ENCODE measurements at regions not wholly inside any gene's neighbourhood (a gene's known extent, or its start where the extent isn't known, plus 50 kb on each side); places are given as distances from the start of the nearest gene placed in this dataset.

DNA sequence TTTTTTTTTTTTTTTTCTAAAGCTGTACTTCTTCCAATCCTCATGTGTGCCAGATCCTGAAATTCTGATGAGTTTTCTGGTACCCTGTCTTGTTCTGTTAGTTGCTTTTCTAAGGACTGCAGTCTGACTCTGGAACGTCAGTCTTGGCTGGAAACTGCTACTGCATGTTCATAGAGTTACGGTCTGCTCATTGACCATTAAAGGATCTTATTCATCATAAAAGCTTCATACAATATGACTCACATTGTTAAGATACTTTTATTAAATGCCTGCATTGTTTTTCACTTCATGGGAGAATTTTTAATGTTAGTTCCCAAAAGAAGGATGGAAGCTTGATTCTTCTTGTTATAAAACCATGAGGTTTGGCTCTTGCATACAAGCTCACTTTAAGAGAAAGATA is 233.6 kb downstream of the SYT10 start:
- no peak for TF ChIP-seq ZBTB33 (CRISPR knock-in tag; IDR thresholded peaks at IDR 0.05)
- TF ChIP-seq CTCF (IDR thresholded peaks at IDR 0.05 in 2 of 3, conservative IDR thresholded peaks at IDR 0.05 in 1 of 3; ENCODE audit: insufficient read depth in 2 of 3, low read depth in 1 of 3, low read length in 3 of 3), result no peak
- no peak for TF ChIP-seq PBX2 (CRISPR knock-in tag; IDR thresholded peaks at IDR 0.05; ENCODE audit: low read depth)
- no peak for TF ChIP-seq PBX2 (tag; conservative IDR thresholded peaks at IDR 0.05; ENCODE audit: low read depth)
- no peak for TF ChIP-seq CREB1 (IDR thresholded peaks at IDR 0.05)
- no peak for TF ChIP-seq CREB1 (CRISPR knock-in tag; IDR thresholded peaks at IDR 0.05)

Data from K562 (cell line).